Sciatic nerve (tissue), 2 donors: ENCODE measurements at regions not wholly inside any gene's neighbourhood (a gene's known extent, or its start where the extent isn't known, plus 50 kb on each side); places are given as distances from the start of the nearest gene placed in this dataset.

Source experiments
- ATAC-seq: fragments of 200-7000 bp; cut with Tn5 transposase; one replicate; pipeline ENCODE4 v1.9.1; 2020; ENCODE audit warnings: mild to moderate bottlenecking, moderate library complexity
- DNase-seq: peaks from one replicate; pipeline ENCODE4 v3.0.0-alpha.2; 2020; ENCODE audit warnings: low spot score
- intact Hi-C: fragments of 100-400 bp; cut with DNase I; formaldehyde crosslinking; loops from one replicate; pipeline ENCODE4 v1.14.2; 2022
- donor health status: DM: no; HTN: no; CAD: no.
- donor health status: DM: no; HTN: no; CAD: no.

DNA sequence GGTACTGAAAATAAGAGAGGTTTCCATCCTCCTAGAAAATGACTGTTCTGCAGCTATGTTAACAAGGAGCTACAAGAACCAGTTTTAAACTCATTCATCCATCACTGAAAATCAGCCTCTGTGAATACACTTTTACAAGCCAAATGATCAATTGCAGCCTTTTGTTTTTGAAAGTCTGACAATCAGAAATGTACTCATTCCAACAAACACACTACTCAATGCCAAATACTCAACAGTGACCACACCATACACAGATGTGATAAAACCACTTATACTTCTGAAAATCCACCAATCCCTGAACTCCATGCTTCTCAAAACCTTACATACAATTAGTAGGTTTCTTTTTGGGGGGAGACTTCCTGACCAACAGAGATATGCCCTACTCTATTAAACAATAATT, 663.9 kb upstream of the CHAC2 start:
- intact Hi-C loops: no loop called here
- no peak for ATAC-seq
- DNase-seq: no peak

DNA sequence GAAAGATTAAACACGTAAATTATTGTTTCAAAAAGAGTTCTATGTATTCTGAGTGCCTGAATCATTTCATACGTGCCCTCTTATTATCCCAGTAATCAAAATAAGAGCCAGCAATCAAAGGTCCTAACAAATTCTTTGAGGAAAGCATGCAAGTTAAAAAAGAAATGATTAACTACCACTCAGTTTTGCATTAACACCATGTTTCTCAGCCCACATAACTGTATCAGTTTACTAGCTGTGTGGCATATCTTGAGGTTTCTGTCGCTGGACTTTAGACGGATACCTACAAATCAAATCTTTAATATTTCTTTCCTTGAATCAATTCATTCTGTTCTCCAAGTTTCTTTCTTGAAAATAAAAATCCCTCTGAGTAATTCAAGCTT, 668.9 kb upstream of the CHAC2 start:
- DNase-seq (no peak), ATAC-seq (no peak)
- intact Hi-C loops: no loop called here

- ATAC-seq: no peak
- intact Hi-C loops: no loop called here
- no peak for DNase-seq
Observed at GRCh38 chr2:53096351-53096750, 671.3 kb upstream of the CHAC2 start.

DNA sequence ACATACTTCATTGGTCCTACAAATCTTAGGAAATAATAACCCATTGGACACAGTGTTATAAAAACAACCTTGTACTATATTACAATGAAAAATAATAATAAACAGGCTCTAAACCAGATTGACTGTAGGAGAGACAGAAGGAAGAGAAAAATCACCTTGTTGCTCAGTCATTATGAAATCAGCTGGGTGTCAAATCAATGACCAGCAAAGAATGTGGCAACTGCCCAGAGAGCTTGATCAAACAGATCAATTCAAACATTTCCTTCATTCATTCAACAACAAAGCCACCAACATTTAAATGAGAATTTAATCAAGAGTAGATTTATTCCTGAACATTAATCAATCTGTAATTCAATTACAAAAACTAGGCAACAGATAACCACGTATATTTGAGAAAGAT, 671.9 kb upstream of the CHAC2 start:
- no peak for ATAC-seq
- intact Hi-C loops: no loop called here
- no peak for DNase-seq

DNA sequence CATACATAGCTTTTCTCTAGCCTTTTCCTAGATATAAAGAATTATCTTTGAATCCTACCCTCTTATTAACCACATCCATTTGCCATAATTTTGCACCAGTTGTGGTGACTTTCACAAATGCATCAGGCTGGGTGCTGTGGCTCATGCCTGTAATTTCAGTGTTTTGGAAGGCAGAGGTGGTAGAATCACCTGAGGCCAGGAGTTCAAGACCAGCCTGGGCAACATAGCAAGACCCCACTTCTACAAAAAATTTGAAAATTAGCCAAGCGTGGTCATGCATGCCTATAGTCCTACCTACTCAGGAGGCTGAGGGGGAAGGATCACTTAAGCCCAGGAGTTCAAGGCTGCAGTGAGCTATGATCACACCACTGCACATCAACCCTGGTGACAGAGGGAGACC, 672.4 kb upstream of the CHAC2 start:
- intact Hi-C loops: no loop called here
- DNase-seq (no peak), ATAC-seq (no peak)

GRCh38 chr2:53093355-53093754, 674.2 kb upstream of the CHAC2 start:
- ATAC-seq (no peak), DNase-seq (no peak)
- intact Hi-C loops: no loop called here

- no peak for DNase-seq
- intact Hi-C loops: no loop called here
- ATAC-seq: no peak
Observed at GRCh38 chr2:53091183-53091582, 676.4 kb upstream of the CHAC2 start.

- intact Hi-C loops: no loop called here
- ATAC-seq: no peak
Observed at GRCh38 chr2:53087874-53088461, 679.6 kb upstream of the CHAC2 start.

GRCh38 chr2:53087262-53087873, 680.2 kb upstream of the CHAC2 start:
- ATAC-seq: no peak
- no peak for DNase-seq
- intact Hi-C loops: no loop called here

More at GRCh38 chr2:53087874-53088461, 679.6 kb upstream of the CHAC2 start:
- DNase-seq: no peak

DNA sequence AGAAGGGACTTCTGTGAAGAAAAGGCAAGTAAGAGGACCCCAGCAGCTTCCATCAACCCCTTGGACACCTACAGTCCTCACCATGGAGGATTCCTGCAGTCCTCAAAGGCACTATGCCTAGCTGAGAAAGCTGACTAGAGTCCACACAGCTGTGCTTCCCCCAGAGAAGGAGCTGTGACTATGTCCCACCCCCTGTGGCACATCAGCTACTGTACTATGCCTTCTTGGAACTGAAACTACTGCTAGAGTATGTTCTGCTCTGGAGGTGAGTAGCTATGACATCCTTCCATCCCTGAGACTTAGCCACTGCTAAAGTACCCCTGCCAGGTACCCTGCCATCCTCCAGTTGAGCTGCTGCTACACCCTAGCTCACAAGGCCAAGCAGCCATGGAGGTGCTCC, 690.2 kb upstream of the CHAC2 start:
- no peak for DNase-seq
- intact Hi-C loops: no loop called here
- ATAC-seq: no peak

- intact Hi-C loops: no loop called here
- DNase-seq (peak; percentile 62), ATAC-seq (no peak)
Observed at GRCh38 chr2:53075760-53076159, 691.8 kb upstream of the CHAC2 start.

- DNase-seq: no peak
- ATAC-seq: no peak
- intact Hi-C loops: no loop called here
Observed at GRCh38 chr2:53067533-53067932, 700.1 kb upstream of the CHAC2 start.

- ATAC-seq (no peak), DNase-seq (no peak)
- intact Hi-C loops: no loop called here
Observed at GRCh38 chr2:53067056-53067455, 700.5 kb upstream of the CHAC2 start.

DNA sequence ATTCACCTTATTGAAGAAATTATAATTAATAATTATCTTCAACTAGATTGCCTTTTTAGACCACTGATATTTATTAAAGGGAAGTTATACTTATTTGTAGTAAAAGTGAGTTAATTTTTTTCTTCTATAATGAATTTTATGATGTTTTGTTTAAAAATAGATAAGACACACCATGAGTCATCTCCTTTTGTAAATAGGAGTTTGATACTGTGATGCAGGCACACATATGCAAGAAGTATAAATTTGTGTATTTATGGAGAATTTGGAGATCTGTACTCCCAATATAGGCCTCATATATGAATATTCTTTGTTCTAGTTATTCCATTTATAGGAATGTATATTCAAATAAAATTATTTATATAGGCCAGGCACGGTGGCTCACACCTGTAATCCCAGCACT, 703.5 kb upstream of the CHAC2 start:
- intact Hi-C loops: no loop called here
- ATAC-seq (no peak), DNase-seq (no peak)

- ATAC-seq: no peak
- intact Hi-C loops: no loop called here
- DNase-seq: no peak
Observed at GRCh38 chr2:53058526-53058925, 709.1 kb upstream of the CHAC2 start.

DNA sequence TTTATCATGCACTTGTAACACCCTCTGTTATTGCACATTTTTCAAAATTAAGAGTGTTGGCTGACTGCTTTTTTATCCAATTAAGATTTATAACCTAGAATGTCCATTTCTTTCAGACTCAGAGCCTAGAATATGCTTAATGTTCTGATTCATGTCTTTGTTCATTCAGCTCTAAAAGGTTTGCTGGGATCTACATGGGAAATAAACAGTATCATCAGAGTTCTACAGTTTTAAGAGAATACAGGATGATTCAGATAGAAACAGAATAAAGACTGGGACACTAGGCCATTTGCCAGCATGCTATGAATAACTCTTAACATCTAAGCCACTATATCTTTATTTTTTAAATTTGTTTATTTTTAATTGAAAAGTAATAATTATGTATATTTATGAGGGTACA, 713.7 kb upstream of the CHAC2 start:
- DNase-seq (no peak), ATAC-seq (no peak)
- intact Hi-C loops: no loop called here

GRCh38 chr2:53051157-53051556, 716.4 kb upstream of the CHAC2 start:
- DNase-seq (no peak), ATAC-seq (no peak)
- intact Hi-C loops: no loop called here

- intact Hi-C loops: no loop called here
- no peak for DNase-seq
- ATAC-seq: no peak
Observed at GRCh38 chr2:53040536-53041229, 726.9 kb upstream of the CHAC2 start.

DNA sequence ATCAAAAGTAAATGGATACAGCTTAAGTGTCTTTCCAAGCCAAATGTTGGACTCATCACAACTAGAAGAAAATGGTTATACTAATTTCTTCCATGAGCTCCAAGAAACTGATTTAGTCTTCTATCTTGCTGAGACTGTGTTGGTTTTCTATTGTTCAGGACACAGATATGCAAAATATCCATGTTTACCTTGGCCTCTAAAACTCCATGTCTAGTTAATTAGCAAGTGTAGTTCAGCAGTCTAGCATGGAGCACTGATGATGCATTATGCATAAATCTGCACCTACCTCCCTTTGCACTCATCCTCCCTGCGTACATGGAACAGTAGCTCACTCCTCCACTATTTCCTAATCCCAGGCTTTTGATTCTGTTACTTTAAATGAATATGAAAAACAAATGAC, 731.4 kb upstream of the CHAC2 start:
- DNase-seq: no peak
- ATAC-seq: no peak
- intact Hi-C loops: no loop called here

DNA sequence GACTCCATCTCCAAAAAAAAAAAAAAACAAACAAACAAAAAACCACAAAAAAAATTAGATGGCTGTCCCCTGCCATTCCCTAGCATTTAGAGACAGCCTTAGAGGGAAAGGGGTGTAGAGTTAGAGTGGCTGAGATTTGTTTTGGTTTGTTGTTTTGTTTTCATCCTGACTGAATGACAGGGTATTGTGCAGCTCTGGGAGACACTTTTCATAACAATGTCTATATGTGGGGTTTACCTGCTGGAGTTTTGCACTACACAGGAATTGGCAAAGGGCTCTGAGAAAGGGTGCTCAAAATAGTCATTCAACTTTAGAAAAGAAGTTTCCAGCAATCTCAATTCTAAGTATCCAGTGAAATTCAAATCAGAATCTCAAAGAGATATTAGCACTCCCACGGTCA, 732.5 kb upstream of the CHAC2 start:
- intact Hi-C loops: no loop called here
- no peak for DNase-seq
- ATAC-seq: no peak

GRCh38 chr2:53033411-53033810, 734.2 kb upstream of the CHAC2 start:
- intact Hi-C loops: no loop called here
- DNase-seq (no peak), ATAC-seq (no peak)
